ENCODE measurements at regions not wholly inside any gene's neighbourhood (a gene's known extent, or its start where the extent isn't known, plus 50 kb on each side); places are given as distances from the start of the nearest gene placed in this dataset.
A peak's percentile ranks its signal among the peaks of the same experiment; 100 is the strongest.
"Not testable (repeated sequence)": the region's sequence is repeated elsewhere in the genome, so short reads cannot be mapped to it uniquely, and the experiment has no call there.

- no peak for TF ChIP-seq CTCF (conservative IDR thresholded peaks at IDR 0.05; ENCODE audit: control insufficient read depth, insufficient read depth, low read depth, low read length)
- H3K4me3 ChIP-seq (ENCODE audit: control insufficient read depth, low read depth, low read length), result no peak overlapping the region
- no peak for DNase-seq (ENCODE audit: low read depth)
Measured at GRCh38 chr10:34957531-34957930, 132.6 kb downstream of the CUL2 start.

- no peak for TF ChIP-seq CTCF (conservative IDR thresholded peaks at IDR 0.05; ENCODE audit: control insufficient read depth, insufficient read depth, low read depth, low read length)
- peak; percentile 7 for DNase-seq (ENCODE audit: low read depth)
- no peak overlapping the region for H3K4me3 ChIP-seq (ENCODE audit: control insufficient read depth, low read depth, low read length)
Measured at GRCh38 chr10:34956756-34957155, 133.4 kb downstream of the CUL2 start.

GRCh38 chr10:34955391-34955790 lies 134.8 kb downstream of the CUL2 start:
- H3K4me3 ChIP-seq (ENCODE audit: control insufficient read depth, low read depth, low read length), result no peak overlapping the region
- no peak for TF ChIP-seq CTCF (conservative IDR thresholded peaks at IDR 0.05; ENCODE audit: control insufficient read depth, insufficient read depth, low read depth, low read length)
- no peak for DNase-seq (ENCODE audit: low read depth)

GRCh38 chr10:34954142-34954541 lies 136.0 kb downstream of the CUL2 start:
- H3K4me3 ChIP-seq (ENCODE audit: control insufficient read depth, low read depth, low read length), result no peak overlapping the region
- DNase-seq (ENCODE audit: low read depth), result no peak
- no peak for TF ChIP-seq CTCF (conservative IDR thresholded peaks at IDR 0.05; ENCODE audit: control insufficient read depth, insufficient read depth, low read depth, low read length)

- DNase-seq (ENCODE audit: low read depth), result peak; percentile 29
- H3K4me3 ChIP-seq (ENCODE audit: control insufficient read depth, low read depth, low read length), result not testable (repeated sequence)
Measured at GRCh38 chr10:34951263-34951887, 136.3 kb upstream of the PARD3 start.

GRCh38 chr10:34945951-34946522 lies 130.9 kb upstream of the PARD3 start:
- not testable (repeated sequence) for H3K4me3 ChIP-seq (ENCODE audit: control insufficient read depth, low read depth, low read length); DNase-seq (ENCODE audit: low read depth)

GRCh38 chr10:34941471-34942357 lies 126.6 kb upstream of the PARD3 start:
- TF ChIP-seq CTCF (conservative IDR thresholded peaks at IDR 0.05; ENCODE audit: control insufficient read depth, insufficient read depth, low read depth, low read length), result no peak
- peak; percentile 27 for DNase-seq (ENCODE audit: low read depth)
- H3K4me3 ChIP-seq (ENCODE audit: control insufficient read depth, low read depth, low read length), result no peak overlapping the region

Data from fibroblast of mammary gland (primary cell).